K562 (cell line): ENCODE measurements at regions not wholly inside any gene's neighbourhood (a gene's known extent, or its start where the extent isn't known, plus 50 kb on each side); places are given as distances from the start of the nearest gene placed in this dataset.

Source experiments
- ATAC-seq: fragments of 200-7000 bp; cut with Tn5 transposase; 3 replicates; pipeline ENCODE4 v1.9.1; 2020; ENCODE audit warnings: moderate library complexity
- BruUV-seq: library from RNA; stranded (reverse); fragments of 400-500 nt; replicated peaks from 2 replicates; lab custom pipeline; 2021; lab: Mats Ljungman, UMichigan
- CTCF ChIA-PET: fragments of 300-600 bp; formaldehyde crosslinking; extraction: SDS; loops from one replicate; lab custom pipeline; 2021; ENCODE audit warnings: low intra/inter-chr PET ratio; lab: Yijun Ruan, JAX
- POLR2A ChIA-PET: fragments of 300-600, 350-650 bp; sonication (Branson Sonifier 250); formaldehyde crosslinking; extraction: SDS; loops from one replicate; lab custom pipeline; 2021; ENCODE audit warnings: antibody characterized with exemption, inconsistent platforms; lab: Yijun Ruan, JAX
- DNase-seq, 4 experiments: peaks; one replicate each; pipeline versions ENCODE4 v3.0.0 to v3.0.0-alpha.2; 2011 to 2018; ENCODE audit warnings: low spot score in 3 of 4, mixed read lengths in 3 of 4; ENCODE audit errors: extremely low read depth in 1 of 4
- FAIRE-seq: peaks from 2 replicates; lab custom pipeline; 2011; peaks lifted over from hg19 to GRCh38; lab: Jason Lieb, UNC
- H2AFZ ChIP-seq: 2 replicates; pipeline ENCODE4 v1.6.0; 2011; ENCODE audit warnings: low read depth, low read length, control low read depth, inconsistent platforms
- H3K27ac ChIP-seq: fragments of 200-600 bp; 3 replicates; pipeline ENCODE4 v1.8.0; 2011; ENCODE audit warnings: low read depth, mild to moderate bottlenecking, control low read depth, inconsistent platforms, low read length, moderate library complexity, mixed read lengths; ENCODE audit errors: extremely low read depth
- H3K27me3 ChIP-seq, 2 experiments: fragments of 300-600 bp in 1 of 2; 2 replicates in 1 of 2; 3 replicates in 1 of 2; pipeline versions ENCODE4 v1.6.0 to v1.8.0; 2011; ENCODE audit warnings: inconsistent platforms in 2 of 2, low read length in 2 of 2, mild to moderate bottlenecking in 1 of 2, mixed read lengths in 1 of 2, moderate library complexity in 1 of 2; ENCODE audit not compliant: control insufficient read depth in 2 of 2, insufficient read depth in 2 of 2
- H3K36me3 ChIP-seq: fragments of 300-600 bp; 3 replicates; pipeline ENCODE4 v1.8.0; 2011; ENCODE audit warnings: mild to moderate bottlenecking, low read length, inconsistent platforms; ENCODE audit not compliant: control insufficient read depth, insufficient read depth
- H3K4me1 ChIP-seq, 2 experiments: fragments of 200-600 bp in 1 of 2; replicated peaks in 1 of 2; 2 replicates in 1 of 2; 3 replicates in 1 of 2; pipeline versions ENCODE4 v1.5.1 to v1.8.0; 2011; ENCODE audit warnings: inconsistent platforms in 2 of 2, low read length in 2 of 2, mild to moderate bottlenecking in 1 of 2, mixed read lengths in 1 of 2, moderate library complexity in 1 of 2; ENCODE audit not compliant: control insufficient read depth in 2 of 2, insufficient read depth in 2 of 2
- H3K4me2 ChIP-seq: 2 replicates; pipeline ENCODE4 v1.6.1; 2011; ENCODE audit warnings: low read length, control low read depth, inconsistent platforms, mixed read lengths; ENCODE audit not compliant: insufficient read depth
- H3K4me3 ChIP-seq: fragments of 200-600 bp; sonication (generic), shearing (Covaris generic); 2 replicates; pipeline ENCODE4 v1.5.1; 2016; ENCODE audit warnings: control low read depth, inconsistent platforms
- H3K79me2 ChIP-seq: fragments of 200-600 bp; 3 replicates; pipeline ENCODE4 v1.8.0; 2011; ENCODE audit warnings: low read length, inconsistent platforms; ENCODE audit not compliant: control insufficient read depth, insufficient read depth
- H3K9ac ChIP-seq, 2 experiments: 2 replicates each; pipeline versions ENCODE4 v1.6.0 to v1.6.1; 2011; ENCODE audit warnings: low read depth in 2 of 2, low read length in 2 of 2, control low read depth in 1 of 2, inconsistent platforms in 1 of 2, mild to moderate bottlenecking in 1 of 2, mixed read lengths in 1 of 2; ENCODE audit not compliant: insufficient read depth in 1 of 2
- H3K9me1 ChIP-seq: one replicate; pipeline ENCODE4 v1.6.0; 2011; ENCODE audit warnings: inconsistent platforms, mild to moderate bottlenecking, low read length, moderate library complexity; ENCODE audit not compliant: control insufficient read depth, insufficient read depth
- H3K9me3 ChIP-seq: replicated peaks from 2 replicates; pipeline ENCODE4 v1.5.1; 2011; ENCODE audit warnings: low read depth, low read length, inconsistent platforms; ENCODE audit not compliant: control insufficient read depth, insufficient read depth
- H4K20me1 ChIP-seq: replicated peaks from 2 replicates; pipeline ENCODE4 v1.6.1; 2011; ENCODE audit warnings: low read length, inconsistent platforms, mixed read lengths; ENCODE audit not compliant: control insufficient read depth, insufficient read depth
- ILK ChIP-seq: fragments of 450-650 bp; IDR thresholded peaks from 2 replicates; pipeline ENCODE4 v1.6.1; 2016; ENCODE audit warnings: missing genetic modification characterization, low read depth, mild to moderate bottlenecking, missing compliant biosample characterization, moderate library complexity, borderline replicate concordance
- NFATC3 ChIP-seq: fragments of 450-650 bp; IDR thresholded peaks from 2 replicates; pipeline ENCODE4 v1.6.1; 2017; ENCODE audit warnings: mild to moderate bottlenecking
- SMARCA4 ChIP-seq: fragments of 450-650 bp; IDR thresholded peaks from 2 replicates; pipeline ENCODE4 v1.6.1; 2016
- WGBS: fragments of 100-300 bp; shearing (Covaris generic); methylation state at CpG from one replicate; pipeline ENCODE4 v1.1.6; 2016; ENCODE audit warnings: low coverage, mixed read lengths; ENCODE audit not compliant: insufficient coverage; ENCODE audit errors: missing lambda C conversion rate; 5-methylcytosine and 5-hydroxymethylcytosine counted together
- in situ Hi-C: fragments of 300-500 bp; cut with MboI; formaldehyde crosslinking; loops from 4 replicates; pipeline ENCODE4 v1.15.0; 2018; ENCODE audit warnings: inconsistent platforms, mixed read lengths
- intact Hi-C: fragments of 100-400 bp; cut with micrococcal nuclease; formaldehyde crosslinking; loops from 2 replicates; pipeline ENCODE4 v1.14.2; 2022
- TF ChIP-seq, protein P1 (sequence below): fragments of 450-650 bp; conservative IDR thresholded peaks from 2 replicates; pipeline ENCODE4 v1.6.1; 2016; ENCODE audit warnings: missing genetic modification characterization, low read depth, mild to moderate bottlenecking, control low read depth, missing compliant biosample characterization
- TF ChIP-seq, protein P2 (sequence below): fragments of 450-650 bp; formaldehyde crosslinking; IDR thresholded peaks from 2 replicates; pipeline ENCODE4 v1.4.0; 2020; ENCODE audit warnings: mild to moderate bottlenecking, moderate library complexity
- TF ChIP-seq, protein P3 (sequence below): fragments of 250-450 bp; sonication (Bioruptor Pico); IDR thresholded peaks from 2 replicates; pipeline ENCODE4 v1.5.0; 2021

DNA sequence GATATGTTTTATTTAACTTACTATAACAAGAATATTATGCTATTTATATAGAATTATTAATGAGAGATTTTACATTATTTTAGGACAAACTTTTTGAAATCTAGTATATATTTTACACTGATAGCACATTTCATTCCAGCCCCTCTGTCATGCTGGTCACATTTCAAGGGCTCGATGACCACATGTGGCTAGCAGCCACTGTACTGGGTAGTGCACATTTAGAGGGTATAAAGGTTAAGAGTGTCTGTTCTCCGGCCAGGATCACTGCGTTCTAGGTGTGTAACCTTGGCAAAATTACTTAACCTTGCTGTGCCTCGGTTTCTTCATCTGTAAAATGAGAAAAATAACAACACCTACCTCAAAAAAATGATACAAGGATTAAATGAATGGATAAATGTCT is 87.2 kb upstream of the TNP1 start (continued):
- TF ChIP-seq, protein P1, sequence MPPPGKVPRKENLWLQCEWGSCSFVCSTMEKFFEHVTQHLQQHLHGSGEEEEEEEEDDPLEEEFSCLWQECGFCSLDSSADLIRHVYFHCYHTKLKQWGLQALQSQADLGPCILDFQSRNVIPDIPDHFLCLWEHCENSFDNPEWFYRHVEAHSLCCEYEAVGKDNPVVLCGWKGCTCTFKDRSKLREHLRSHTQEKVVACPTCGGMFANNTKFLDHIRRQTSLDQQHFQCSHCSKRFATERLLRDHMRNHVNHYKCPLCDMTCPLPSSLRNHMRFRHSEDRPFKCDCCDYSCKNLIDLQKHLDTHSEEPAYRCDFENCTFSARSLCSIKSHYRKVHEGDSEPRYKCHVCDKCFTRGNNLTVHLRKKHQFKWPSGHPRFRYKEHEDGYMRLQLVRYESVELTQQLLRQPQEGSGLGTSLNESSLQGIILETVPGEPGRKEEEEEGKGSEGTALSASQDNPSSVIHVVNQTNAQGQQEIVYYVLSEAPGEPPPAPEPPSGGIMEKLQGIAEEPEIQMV = no peak
- TF ChIP-seq NFATC3 = no peak
- TF ChIP-seq, protein P2, sequence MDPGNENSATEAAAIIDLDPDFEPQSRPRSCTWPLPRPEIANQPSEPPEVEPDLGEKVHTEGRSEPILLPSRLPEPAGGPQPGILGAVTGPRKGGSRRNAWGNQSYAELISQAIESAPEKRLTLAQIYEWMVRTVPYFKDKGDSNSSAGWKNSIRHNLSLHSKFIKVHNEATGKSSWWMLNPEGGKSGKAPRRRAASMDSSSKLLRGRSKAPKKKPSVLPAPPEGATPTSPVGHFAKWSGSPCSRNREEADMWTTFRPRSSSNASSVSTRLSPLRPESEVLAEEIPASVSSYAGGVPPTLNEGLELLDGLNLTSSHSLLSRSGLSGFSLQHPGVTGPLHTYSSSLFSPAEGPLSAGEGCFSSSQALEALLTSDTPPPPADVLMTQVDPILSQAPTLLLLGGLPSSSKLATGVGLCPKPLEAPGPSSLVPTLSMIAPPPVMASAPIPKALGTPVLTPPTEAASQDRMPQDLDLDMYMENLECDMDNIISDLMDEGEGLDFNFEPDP (CRISPR knock-in tag) = no peak

DNA sequence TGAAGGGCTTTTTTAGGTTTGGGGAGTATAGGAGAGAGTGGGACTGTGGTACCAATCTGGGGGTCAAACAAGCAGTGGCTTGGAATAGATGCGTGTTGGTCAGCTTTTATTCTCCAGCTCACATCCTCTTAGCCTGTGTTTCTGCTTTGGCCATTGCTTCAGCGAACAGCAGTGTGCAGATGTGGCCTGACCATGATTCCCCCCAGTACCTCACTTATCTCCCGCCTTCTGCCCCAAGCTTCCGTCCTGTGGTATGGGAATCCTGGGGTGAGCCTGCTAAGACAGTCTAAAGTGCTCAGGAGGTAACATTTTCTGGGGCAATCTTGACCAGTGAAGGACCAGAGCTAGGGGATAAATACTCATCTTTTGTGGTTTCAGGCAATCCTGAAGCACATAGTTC is 84.9 kb upstream of the TNP1 start:
- no TSS peak for BruUV-seq
- no peak for DNase-seq
- no peak for FAIRE-seq
- in situ Hi-C loops = no loop called here
- H3K4me1 ChIP-seq = no peaks in the 10 kb centered on the region
- H2AFZ ChIP-seq = no peak overlapping the region
- H3K4me3 ChIP-seq = no peak overlapping the region
- ChIA-PET CTCF (no interaction called here), POLR2A (interaction anchor here (0.5 kb wide), 1 partner anchor 800 kb away, joined by 3 read pairs; no protein-coding TSS in a partner anchor)
- no peaks in the 10 kb centered on the region for H3K36me3 ChIP-seq
- no peaks in the 10 kb centered on the region for H3K9me1 ChIP-seq
- H3K79me2 ChIP-seq = no peaks in the 10 kb centered on the region
- no peak overlapping the region for H3K27ac ChIP-seq
- no peaks in the 10 kb centered on the region for H4K20me1 ChIP-seq
- intact Hi-C loops = no loop called here
- TF ChIP-seq, protein P3, sequence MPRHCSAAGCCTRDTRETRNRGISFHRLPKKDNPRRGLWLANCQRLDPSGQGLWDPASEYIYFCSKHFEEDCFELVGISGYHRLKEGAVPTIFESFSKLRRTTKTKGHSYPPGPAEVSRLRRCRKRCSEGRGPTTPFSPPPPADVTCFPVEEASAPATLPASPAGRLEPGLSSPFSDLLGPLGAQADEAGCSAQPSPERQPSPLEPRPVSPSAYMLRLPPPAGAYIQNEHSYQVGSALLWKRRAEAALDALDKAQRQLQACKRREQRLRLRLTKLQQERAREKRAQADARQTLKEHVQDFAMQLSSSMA (CRISPR knock-in tag) = no peak
- TF ChIP-seq SMARCA4 = no peak
- TF ChIP-seq ILK (tag) = no peak
- no peak for ATAC-seq
- WGBS = 0% methylated on average over 4 of the region's 4 CpGs
- no peaks in the 10 kb centered on the region for H3K9me3 ChIP-seq
- no peaks in the 10 kb centered on the region for H3K27me3 ChIP-seq
- no peak overlapping the region for H3K4me2 ChIP-seq
- no peak overlapping the region for H3K9ac ChIP-seq
